H1 (cell line): ENCODE measurements at regions not wholly inside any gene's neighbourhood (a gene's known extent, or its start where the extent isn't known, plus 50 kb on each side); places are given as distances from the start of the nearest gene placed in this dataset.

ENCODE experiments used
- CTCF ChIA-PET: fragments of 300-600 bp; sonication (Branson Sonifier 250); formaldehyde crosslinking; loops from one replicate; lab custom pipeline; 2021; ENCODE audit not compliant: partially characterized antibody; lab: Charles Lee
- POLR2A ChIA-PET: fragments of 300-600 bp; sonication (Branson Sonifier 250); formaldehyde crosslinking; loops from one replicate; lab custom pipeline; 2021; ENCODE audit warnings: inconsistent platforms; ENCODE audit not compliant: partially characterized antibody; lab: Charles Lee
- DNase-seq, 2 experiments: peaks; one replicate each; pipeline versions ENCODE4 v3.0.0 to v3.0.0-alpha.2; 2010 to 2022; ENCODE audit warnings: low spot score in 2 of 2, low read depth in 1 of 2, mixed read lengths in 1 of 2
- FAIRE-seq: peaks from 2 replicates; lab custom pipeline; 2011; peaks lifted over from hg19 to GRCh38; lab: Jason Lieb, UNC
- H2AFZ ChIP-seq: 2 replicates; pipeline ENCODE4 v1.8.1; 2012; ENCODE audit warnings: low read length, inconsistent platforms
- H2AK5ac ChIP-seq: 2 replicates; pipeline ENCODE4 v1.6.1; 2013; ENCODE audit warnings: low read depth, low read length
- H2BK120ac ChIP-seq: replicated peaks from 2 replicates; pipeline ENCODE3; 2013; ENCODE audit warnings: low read depth, low read length, inconsistent platforms
- H2BK12ac ChIP-seq: 2 replicates; pipeline ENCODE4 v1.6.1; 2013; ENCODE audit warnings: low read depth, low read length
- H2BK15ac ChIP-seq: 2 replicates; pipeline ENCODE4 v1.6.1; 2013; ENCODE audit warnings: low read length
- H2BK20ac ChIP-seq: 2 replicates; pipeline ENCODE4 v1.6.1; 2013; ENCODE audit warnings: low read length
- H2BK5ac ChIP-seq: 2 replicates; pipeline ENCODE4 v1.6.1; 2013; ENCODE audit warnings: low read depth, low read length
- H3K14ac ChIP-seq: 2 replicates; pipeline ENCODE4 v1.6.1; 2013; ENCODE audit warnings: inconsistent platforms; ENCODE audit not compliant: insufficient read length
- H3K18ac ChIP-seq: 2 replicates; pipeline ENCODE4 v1.6.1; 2013; ENCODE audit warnings: low read length; ENCODE audit errors: extremely low read depth
- H3K23ac ChIP-seq: 2 replicates; pipeline ENCODE4 v1.6.1; 2013; ENCODE audit warnings: inconsistent platforms; ENCODE audit not compliant: insufficient read length
- H3K23me2 ChIP-seq: 2 replicates; pipeline ENCODE4 v1.6.1; 2013; ENCODE audit warnings: low read depth, low read length
- H3K27ac ChIP-seq: 2 replicates; pipeline ENCODE4 v1.6.1; 2011; ENCODE audit warnings: low read depth, low read length, inconsistent platforms
- H3K27me3 ChIP-seq, 4 experiments: replicated peaks in 1 of 4; 1 replicate in 1 of 4; 2 replicates in 3 of 4; pipeline versions ENCODE4 v1.6.1 to v1.8.1; 2011 to 2013; ENCODE audit warnings: low read length in 3 of 4, mild to moderate bottlenecking in 3 of 4, inconsistent platforms in 2 of 4, mixed read lengths in 2 of 4, moderate library complexity in 1 of 4; ENCODE audit not compliant: control insufficient read depth in 3 of 4, insufficient read depth in 3 of 4; ENCODE audit errors: extremely low read depth in 1 of 4
- H3K36me3 ChIP-seq, 4 experiments: 2 replicates each; pipeline versions ENCODE4 v1.6.1 to v1.8.1; 2011 to 2013; ENCODE audit warnings: mild to moderate bottlenecking in 4 of 4, low read length in 3 of 4, moderate library complexity in 2 of 4, control low read depth in 1 of 4, inconsistent platforms in 1 of 4; ENCODE audit not compliant: insufficient read depth in 4 of 4, control insufficient read depth in 2 of 4
- H3K4ac ChIP-seq: replicated peaks from 2 replicates; pipeline ENCODE3; 2013; ENCODE audit warnings: low read length, low read depth, mixed read lengths, inconsistent platforms; ENCODE audit not compliant: insufficient read length
- H3K4me1 ChIP-seq, 4 experiments: replicated peaks in 1 of 4; 1 replicate in 1 of 4; 2 replicates in 3 of 4; pipeline versions ENCODE4 v1.6.1 to v1.8.1; 2011 to 2013; ENCODE audit warnings: low read length in 3 of 4, inconsistent platforms in 2 of 4, mixed read lengths in 1 of 4; ENCODE audit not compliant: insufficient read depth in 4 of 4, control insufficient read depth in 3 of 4
- H3K4me2 ChIP-seq, 2 experiments: 2 replicates each; pipeline versions ENCODE4 v1.6.1 to v1.8.1; 2011 to 2013; ENCODE audit warnings: low read depth in 2 of 2, low read length in 2 of 2, control low read depth in 1 of 2, inconsistent platforms in 1 of 2, mild to moderate bottlenecking in 1 of 2; ENCODE audit not compliant: insufficient read depth in 1 of 2
- H3K4me3 ChIP-seq, 4 experiments: fragments of 200-600, 300-600 bp in 1 of 4; sonication (generic), shearing (Covaris generic), sonication (Bioruptor Twin) in 1 of 4; 2 replicates each; pipeline versions ENCODE4 v1.5.1 to v1.8.1; 2011 to 2016; ENCODE audit warnings: low read length in 4 of 4, low read depth in 3 of 4, control low read depth in 2 of 4, inconsistent platforms in 2 of 4, mild to moderate bottlenecking in 2 of 4, mixed read lengths in 1 of 4, moderate library complexity in 1 of 4; ENCODE audit not compliant: insufficient read depth in 2 of 4; ENCODE audit errors: extremely low read depth in 1 of 4
- H3K56ac ChIP-seq: replicated peaks from 2 replicates; pipeline ENCODE3; 2013; ENCODE audit warnings: low read depth, mild to moderate bottlenecking, mixed read lengths, low read length, inconsistent platforms; ENCODE audit not compliant: insufficient read length
- H3K79me1 ChIP-seq: 2 replicates; pipeline ENCODE4 v1.6.1; 2013; ENCODE audit warnings: low read depth, low read length, control low read depth
- H3K79me2 ChIP-seq, 2 experiments: 2 replicates each; pipeline versions ENCODE4 v1.6.1 to v1.8.1; 2012 to 2013; ENCODE audit warnings: low read length in 2 of 2, mild to moderate bottlenecking in 2 of 2, inconsistent platforms in 1 of 2; ENCODE audit not compliant: insufficient read depth in 2 of 2, control insufficient read depth in 1 of 2
- H3K9ac ChIP-seq, 4 experiments: replicated peaks in 1 of 4; 1 replicate in 1 of 4; 2 replicates in 3 of 4; pipeline versions ENCODE4 v1.6.1 to v1.8.1; 2011 to 2013; ENCODE audit warnings: low read depth in 3 of 4, low read length in 3 of 4, control low read depth in 2 of 4, mild to moderate bottlenecking in 2 of 4, moderate library complexity in 2 of 4, inconsistent platforms in 1 of 4; ENCODE audit errors: extremely low read depth in 1 of 4
- H3K9me3 ChIP-seq, 2 experiments: 2 replicates each; pipeline versions ENCODE4 v1.6.1 to v1.8.1; 2012 to 2013; ENCODE audit warnings: mild to moderate bottlenecking in 2 of 2, moderate library complexity in 2 of 2, control low read depth in 1 of 2, inconsistent platforms in 1 of 2, low read depth in 1 of 2, low read length in 1 of 2, mixed read lengths in 1 of 2; ENCODE audit not compliant: insufficient read depth in 2 of 2
- H4K20me1 ChIP-seq, 2 experiments: replicated peaks in 1 of 2; 2 replicates each; pipeline versions ENCODE3 to v1.8.1; 2011 to 2013; ENCODE audit warnings: inconsistent platforms in 2 of 2, low read length in 2 of 2, mild to moderate bottlenecking in 1 of 2; ENCODE audit not compliant: insufficient read depth in 2 of 2, control insufficient read depth in 1 of 2
- H4K5ac ChIP-seq: 2 replicates; pipeline ENCODE4 v1.6.1; 2013; ENCODE audit warnings: low read length, low read depth, mixed read lengths, inconsistent platforms; ENCODE audit not compliant: insufficient read length
- H4K8ac ChIP-seq: 2 replicates; pipeline ENCODE4 v1.8.0; 2013; ENCODE audit warnings: mild to moderate bottlenecking, moderate library complexity, low read length, inconsistent platforms; ENCODE audit not compliant: insufficient read depth; ENCODE audit errors: extremely low read depth
- H4K91ac ChIP-seq: replicated peaks from 2 replicates; pipeline ENCODE3; 2013; ENCODE audit warnings: low read length, mixed read lengths, inconsistent platforms; ENCODE audit not compliant: insufficient read length
- CEBPB ChIP-seq: IDR thresholded peaks from 2 replicates; pipeline ENCODE4 v1.6.1; 2012; ENCODE audit warnings: low read depth, low read length
- HDAC2 ChIP-seq, 2 experiments: fragments of 300-600 bp in 1 of 2; sonication (generic) in 1 of 2; IDR thresholded peaks; 2 replicates each; pipeline ENCODE4 v1.6.1; 2011 to 2012; ENCODE audit warnings: low read depth in 2 of 2, low read length in 2 of 2, mild to moderate bottlenecking in 2 of 2, moderate library complexity in 2 of 2, borderline replicate concordance in 1 of 2, inconsistent platforms in 1 of 2
- JUND ChIP-seq: IDR thresholded peaks from 2 replicates; pipeline ENCODE4 v1.6.1; 2011; ENCODE audit warnings: mild to moderate bottlenecking, improper control_type of control experiment, low read length
- SIRT6 ChIP-seq: IDR thresholded peaks from one replicate; pipeline ENCODE4 v1.7.1; 2012; ENCODE audit warnings: low read length, inconsistent platforms
- SP2 ChIP-seq: IDR thresholded peaks from 2 replicates; pipeline ENCODE4 v1.6.1; 2012; ENCODE audit warnings: mild to moderate bottlenecking, low read length, inconsistent platforms
- TAF1 ChIP-seq: IDR thresholded peaks from 2 replicates; pipeline ENCODE4 v1.6.1; 2011; ENCODE audit warnings: mild to moderate bottlenecking, low read depth, low read length
- WGBS, 2 experiments: shearing (Covaris generic) in 1 of 2; methylation state at CpG; one replicate each; pipeline versions ENCODE4 v1.1.6 to v1.1.7; 2013 to 2015; ENCODE audit warnings: low lambda C conversion rate in 2 of 2, mixed read lengths in 2 of 2, inconsistent platforms in 1 of 2, low coverage in 1 of 2, missing lambda C conversion rate in 1 of 2; ENCODE audit not compliant: insufficient replicate concordance in 2 of 2, insufficient coverage in 1 of 2, insufficient read length in 1 of 2; ENCODE audit errors: extremely low coverage in 1 of 2, missing lambda C conversion rate in 1 of 2; 5-methylcytosine and 5-hydroxymethylcytosine counted together

DNA sequence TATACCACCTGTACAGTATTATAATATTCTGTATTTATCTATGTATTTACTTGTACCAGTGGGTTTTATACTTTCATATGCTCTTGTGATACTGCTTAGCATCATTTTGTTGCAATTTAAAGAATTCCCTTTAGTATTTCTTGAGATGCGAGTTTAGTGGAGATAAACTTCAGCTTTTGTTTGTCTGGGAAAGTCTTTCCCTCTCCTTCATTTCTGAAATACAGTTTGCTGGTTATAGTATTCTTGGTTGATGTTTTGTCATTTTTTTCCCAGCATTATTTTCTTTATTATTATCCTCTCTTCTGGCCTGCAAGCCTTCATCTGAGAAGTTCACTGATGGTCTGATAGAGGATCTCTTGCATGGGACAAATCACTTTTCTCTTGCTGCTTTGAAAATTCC is 136.6 kb upstream of the MCHR2 start:
- Histone ChIP-seq H2BK5ac (no peak overlapping the region), H4K20me1 (no peaks in the 10 kb centered on the region), H3K4me1 (no peaks in the 10 kb centered on the region), H3K18ac (no peak overlapping the region), H2AFZ (no peak overlapping the region), H3K9ac (no peak overlapping the region), H4K5ac (no peak overlapping the region), H3K9me3 (no peaks in the 10 kb centered on the region), H2BK120ac (no peak overlapping the region), H3K4me3 (no peak overlapping the region), H3K14ac (no peak overlapping the region), H4K8ac (no peak overlapping the region), H2AK5ac (no peak overlapping the region), H3K4me2 (no peak overlapping the region), H3K56ac (no peak overlapping the region), H3K36me3 (no peaks in the 10 kb centered on the region), H2BK20ac (no peak overlapping the region), H2BK12ac (no peak overlapping the region), H3K27ac (no peak overlapping the region), H3K27me3 (no peaks in the 10 kb centered on the region), H3K23ac (no peak overlapping the region), H2BK15ac (no peak overlapping the region), H4K91ac (no peak overlapping the region), H3K4ac (no peak overlapping the region), H3K79me2 (no peaks in the 10 kb centered on the region), H3K79me1 (no peaks in the 10 kb centered on the region), H3K23me2 (no peaks in the 10 kb centered on the region)
- ChIA-PET CTCF (interaction anchor here (1.2 kb wide), 1 partner anchor 92 kb away, joined by 3 read pairs; no protein-coding TSS in a partner anchor), POLR2A (no interaction called here)
- DNase-seq (no peak), FAIRE-seq (no peak)
- 86% methylated on average over 1 of the region's 1 CpG; no CpG with 5 or more reads in 1 of the 2 experiments for WGBS, 2 experiments
- TF ChIP-seq SIRT6 (no peak), SP2 (no peak), JUND (no peak), CEBPB (no peak), TAF1 (no peak), HDAC2 (IDR thresholded peaks at IDR 0.05; ENCODE audit: borderline replicate concordance in 1 of 2, low read depth in 2 of 2, low read length in 2 of 2) (no peak)
